Thoracic aorta (tissue), 2 donors: ENCODE measurements at regions not wholly inside any gene's neighbourhood (a gene's known extent, or its start where the extent isn't known, plus 50 kb on each side); places are given as distances from the start of the nearest gene placed in this dataset.

Source experiments
- ATAC-seq: fragments of 150-250 bp; one replicate; pipeline ENCODE4 v1.8.0; 2017; ENCODE audit warnings: low read depth; ENCODE audit not compliant: insufficient number of reproducible peaks, low FRiP score
- DNase-seq: peaks from one replicate; pipeline ENCODE4 v3.0.0-alpha.2; 2020; ENCODE audit warnings: low spot score
- H3K27ac ChIP-seq, 2 donors: fragments of 200-600 bp; sonication (generic); 1 replicate in 1 of 2; 2 replicates in 1 of 2; pipeline ENCODE4 v1.5.1; 2016; ENCODE audit warnings: mild to moderate bottlenecking in 2 of 2, moderate library complexity in 2 of 2
- H3K27me3 ChIP-seq: fragments of 200-600 bp; sonication (generic); replicated peaks from 2 replicates; pipeline ENCODE4 v1.6.0; 2016; ENCODE audit warnings: mild to moderate bottlenecking; ENCODE audit not compliant: insufficient read depth
- H3K36me3 ChIP-seq: fragments of 200-600 bp; sonication (generic); one replicate; pipeline ENCODE4 v1.5.1; 2016
- H3K4me1 ChIP-seq, 2 donors: fragments of 200-600 bp; sonication (generic); 1 replicate in 1 of 2; 2 replicates in 1 of 2; pipeline versions ENCODE4 v1.5.1 to v1.6.0; 2016; ENCODE audit warnings: low read depth in 2 of 2, mild to moderate bottlenecking in 1 of 2; ENCODE audit not compliant: control insufficient read depth in 1 of 2
- H3K4me3 ChIP-seq: fragments of 200-600 bp; sonication (generic); 2 replicates; pipeline ENCODE4 v1.5.1; 2016; ENCODE audit warnings: mild to moderate bottlenecking
- H3K9me3 ChIP-seq: fragments of 200-600 bp; sonication (generic); 2 replicates; pipeline ENCODE4 v1.5.1; 2016
- CTCF ChIP-seq: fragments of 200-600 bp; sonication (generic); IDR thresholded peaks from one replicate; pipeline ENCODE4 v1.5.1; 2019; ENCODE audit warnings: antibody characterized with exemption

- DNase-seq (no peak), ATAC-seq (no peak)
- Histone ChIP-seq H3K4me3 (no peak overlapping the region), H3K27ac (no peak overlapping the region), H3K4me1 (no peaks in the 10 kb centered on the region), H3K9me3 (no peaks in the 10 kb centered on the region), H3K27me3 (no peaks in the 10 kb centered on the region), H3K36me3 (no peaks in the 10 kb centered on the region)
- no peak for TF ChIP-seq CTCF
Measured at GRCh38 chr18:45284174-45284573, 331.1 kb upstream of the SLC14A2 start.

- ATAC-seq (no peak), DNase-seq (no peak)
- Histone ChIP-seq H3K27me3 (no peaks in the 10 kb centered on the region), H3K36me3 (no peaks in the 10 kb centered on the region), H3K4me3 (no peak overlapping the region), H3K27ac (no peak overlapping the region), H3K4me1 (no peaks in the 10 kb centered on the region), H3K9me3 (no peaks in the 10 kb centered on the region)
- TF ChIP-seq CTCF = no peak
Measured at GRCh38 chr18:45284851-45285250, 330.4 kb upstream of the SLC14A2 start.

GRCh38 chr18:45285251-45285650 lies 330.0 kb upstream of the SLC14A2 start:
- DNase-seq (no peak), ATAC-seq (no peak)
- Histone ChIP-seq H3K27ac (no peak overlapping the region), H3K27me3 (no peaks in the 10 kb centered on the region), H3K36me3 (no peaks in the 10 kb centered on the region), H3K4me1 (no peaks in the 10 kb centered on the region), H3K9me3 (no peaks in the 10 kb centered on the region), H3K4me3 (no peak overlapping the region)
- TF ChIP-seq CTCF = no peak

- Histone ChIP-seq H3K9me3 (no peaks in the 10 kb centered on the region), H3K27ac (no peak overlapping the region), H3K36me3 (no peaks in the 10 kb centered on the region), H3K4me1 (no peaks in the 10 kb centered on the region), H3K27me3 (no peaks in the 10 kb centered on the region), H3K4me3 (no peak overlapping the region)
- DNase-seq = no peak
- TF ChIP-seq CTCF = no peak
- ATAC-seq = no peak
Measured at GRCh38 chr18:45286431-45286830, 328.8 kb upstream of the SLC14A2 start.

- H3K4me3 ChIP-seq = no peak overlapping the region
- DNase-seq = no peak
- no peak overlapping the region for H3K27ac ChIP-seq
- H3K36me3 ChIP-seq = no peaks in the 10 kb centered on the region
- no peaks in the 10 kb centered on the region for H3K9me3 ChIP-seq
- no peaks in the 10 kb centered on the region for H3K4me1 ChIP-seq
- H3K27me3 ChIP-seq = no peaks in the 10 kb centered on the region
- TF ChIP-seq CTCF = no peak
- no peak for ATAC-seq
Measured at GRCh38 chr18:45287531-45287930, 327.7 kb upstream of the SLC14A2 start.
